GM19351 (cell line): ENCODE measurements at regions not wholly inside any gene's neighbourhood (a gene's known extent, or its start where the extent isn't known, plus 50 kb on each side); places are given as distances from the start of the nearest gene placed in this dataset.

Experiments
- ATAC-seq: cut with Tn5 transposase; IDR thresholded peaks from one replicate; pipeline ENCODE4 v1.9.1; 2021; ENCODE audit warnings: mild to moderate bottlenecking, moderate library complexity; ENCODE audit not compliant: unreplicated experiment

DNA sequence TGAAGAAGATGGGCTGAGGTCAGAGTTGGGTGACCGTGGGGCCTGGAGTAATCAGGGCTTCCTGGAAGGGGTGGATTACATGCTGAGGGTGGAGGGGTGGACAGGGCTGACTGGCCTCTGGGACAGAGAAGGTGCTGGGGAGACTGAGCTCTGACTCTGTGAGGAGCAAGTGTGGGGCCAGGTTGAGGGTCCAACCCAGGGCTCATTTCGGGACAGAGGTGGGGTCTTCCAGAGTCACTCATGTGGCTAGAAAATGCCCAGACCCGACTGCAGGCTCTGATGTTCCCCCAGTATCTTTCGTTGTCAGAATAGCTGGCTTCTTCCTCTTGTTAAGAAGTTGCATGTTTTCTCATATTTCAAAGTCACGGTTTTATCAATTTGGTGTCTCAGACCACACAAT is 311.8 kb downstream of the PTPRU start:
- ATAC-seq: no peak

DNA sequence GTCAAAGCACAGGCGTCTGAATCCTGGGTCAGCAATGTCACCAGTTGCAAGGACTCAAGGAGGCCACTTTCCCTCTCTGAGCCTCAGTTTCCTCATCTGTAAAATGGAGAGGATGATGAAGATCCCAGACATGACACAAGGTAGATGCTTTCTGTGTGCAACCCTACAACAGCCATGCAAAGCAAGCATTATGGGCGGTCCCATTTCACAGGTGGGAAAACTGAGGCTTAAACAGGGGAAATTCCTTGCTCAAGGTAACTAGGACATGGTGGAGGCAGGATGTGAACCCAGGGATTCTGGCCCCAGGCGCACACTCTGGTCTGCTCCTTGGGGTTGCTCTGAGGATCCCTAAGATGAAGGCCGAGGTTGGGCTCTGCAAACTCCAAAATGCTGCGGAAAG is 311.0 kb downstream of the PTPRU start:
- ATAC-seq: no peak

DNA sequence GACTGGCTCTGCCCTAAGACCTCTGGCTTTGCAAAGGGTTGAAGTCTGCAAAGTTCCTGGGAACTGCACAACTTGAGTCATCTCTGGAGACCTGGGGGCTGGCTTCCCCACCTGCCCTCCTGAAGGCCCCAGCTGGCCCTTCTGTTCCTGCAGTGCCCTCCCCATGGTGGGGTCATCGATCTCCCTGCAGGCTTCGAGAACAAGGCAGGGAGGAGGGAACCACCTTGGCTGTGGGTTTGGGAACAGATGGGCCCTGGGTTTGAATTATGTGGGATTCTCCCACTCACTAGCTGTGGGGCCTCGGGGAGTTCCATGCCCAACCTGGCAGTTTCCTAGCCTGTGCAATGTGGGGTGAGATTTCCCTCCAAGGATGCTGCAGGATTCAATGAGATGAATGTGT is 310.2 kb downstream of the PTPRU start:
- no peak for ATAC-seq

DNA sequence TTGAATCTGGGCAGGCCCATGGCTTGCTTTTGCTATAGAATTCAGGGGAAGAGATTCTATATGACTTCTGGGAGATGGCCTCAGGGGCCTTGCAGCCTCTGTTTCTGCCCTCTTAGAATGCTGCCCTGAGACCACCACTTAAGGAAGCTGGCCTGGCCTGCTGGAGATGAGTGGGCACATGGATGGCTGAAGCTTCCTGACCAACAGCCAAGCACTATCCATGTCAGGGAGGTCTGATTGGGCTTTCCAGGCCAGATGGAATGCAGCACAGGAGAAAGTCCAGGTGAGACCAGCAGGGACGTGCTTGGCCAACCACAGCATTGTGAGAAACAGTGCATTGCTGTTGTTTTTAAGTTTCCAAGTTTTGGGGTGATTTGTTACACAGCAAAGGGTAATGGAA is 308.1 kb downstream of the PTPRU start:
- ATAC-seq: no peak

DNA sequence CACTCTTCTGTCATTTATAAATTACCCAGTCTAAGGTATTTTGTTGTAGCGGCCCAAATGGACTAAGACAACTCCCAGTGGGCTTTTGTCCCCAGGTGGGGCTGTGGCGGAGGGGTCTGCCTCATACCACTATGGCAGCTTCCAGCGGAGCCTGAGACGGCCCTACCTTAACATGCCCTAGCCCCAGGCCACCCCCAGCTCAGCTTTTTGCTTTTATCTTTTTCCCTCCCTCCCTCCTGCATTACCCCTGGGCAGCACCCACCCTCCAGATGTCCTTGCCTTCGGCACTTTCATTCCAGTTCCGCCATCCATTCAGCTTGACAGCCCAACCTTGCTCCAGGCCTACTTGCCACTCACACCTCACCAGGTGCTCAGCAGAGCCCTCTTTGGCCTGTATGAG is 307.3 kb downstream of the PTPRU start:
- no peak for ATAC-seq

DNA sequence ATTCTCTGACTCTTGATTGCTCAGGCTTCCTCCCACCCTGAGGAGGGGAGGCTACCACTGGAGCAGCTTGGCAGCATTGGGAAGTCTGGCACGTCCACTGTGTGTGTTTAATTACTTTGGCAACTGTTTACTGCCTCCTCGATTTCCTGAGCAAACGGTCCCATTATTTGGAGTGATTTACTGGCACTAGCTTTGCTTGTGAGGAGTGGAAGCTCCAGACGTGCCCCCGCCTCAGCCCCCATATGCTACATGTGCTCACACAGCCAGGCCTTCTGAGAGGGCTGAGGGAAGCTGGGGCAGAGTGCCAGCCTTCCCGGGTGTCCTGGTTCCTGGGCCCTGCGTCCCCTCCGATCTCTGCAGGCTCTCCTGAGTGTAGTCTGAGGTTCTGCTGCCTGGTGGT is 306.2 kb downstream of the PTPRU start:
- no peak for ATAC-seq

DNA sequence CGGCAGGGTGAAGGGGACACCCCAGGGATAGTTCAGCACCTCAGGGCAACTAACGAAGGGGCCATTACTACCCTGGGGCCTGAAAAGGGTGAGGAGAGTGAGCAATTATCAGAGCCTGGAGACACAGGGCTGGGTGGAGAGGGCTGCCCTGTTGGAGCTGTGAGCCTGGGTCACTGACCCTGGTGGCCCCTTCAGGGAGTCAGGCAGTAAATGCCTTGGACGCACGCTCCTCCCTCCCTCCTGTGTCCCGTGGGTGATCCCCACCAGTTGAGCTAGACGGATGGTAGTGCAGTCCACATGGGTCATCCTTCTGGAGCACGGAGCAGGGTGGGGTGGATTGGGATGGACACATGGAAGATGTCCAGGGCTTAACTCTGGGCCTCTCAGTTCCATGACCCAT is 305.3 kb downstream of the PTPRU start:
- no peak for ATAC-seq

DNA sequence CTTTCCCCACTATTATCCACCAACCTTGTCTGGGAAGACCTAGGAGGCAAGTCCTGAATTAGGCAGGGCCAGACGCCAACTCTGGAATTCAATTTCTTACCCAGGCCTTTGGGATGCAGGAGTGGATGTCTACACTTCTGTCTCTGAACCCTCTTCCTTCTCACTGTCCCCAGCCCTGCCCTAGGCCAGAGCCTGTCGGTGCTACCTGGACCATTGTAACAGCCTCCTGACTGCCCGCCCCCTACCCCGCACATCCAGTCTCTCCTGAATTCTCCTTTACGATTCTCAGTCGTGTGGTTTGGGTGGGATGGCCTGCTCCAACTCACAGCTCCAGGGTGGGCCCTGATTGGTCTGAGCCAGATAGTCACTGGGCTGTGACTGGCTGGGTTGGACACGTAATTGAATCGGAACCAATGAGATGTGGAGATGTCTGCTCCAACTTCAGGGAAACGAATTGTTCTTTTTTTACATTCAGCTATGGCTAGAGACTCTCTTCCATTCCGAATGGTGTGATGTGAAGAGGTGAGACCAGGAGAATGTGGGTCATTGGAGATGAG is 304.6 kb downstream of the PTPRU start:
- no peak for ATAC-seq

DNA sequence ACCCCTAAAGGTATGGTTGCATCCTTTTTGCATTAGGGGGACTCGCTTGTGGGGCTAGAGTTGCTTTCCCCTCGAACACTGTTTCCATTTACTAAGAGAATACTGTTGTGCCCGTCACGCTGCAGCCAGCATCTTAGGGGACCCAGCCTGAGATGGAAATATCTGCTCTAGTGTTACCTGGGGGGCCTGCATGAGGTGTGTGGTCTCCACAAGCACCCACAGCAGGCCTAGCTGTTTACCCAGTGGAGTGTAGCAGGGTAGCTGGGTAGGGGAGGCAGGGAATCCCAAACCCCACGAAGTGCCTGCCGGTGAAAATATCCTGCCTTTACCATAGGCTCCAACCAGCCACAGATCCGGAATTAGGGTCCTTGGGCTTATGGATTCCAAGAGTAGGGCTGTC is 303.6 kb downstream of the PTPRU start:
- no peak for ATAC-seq

DNA sequence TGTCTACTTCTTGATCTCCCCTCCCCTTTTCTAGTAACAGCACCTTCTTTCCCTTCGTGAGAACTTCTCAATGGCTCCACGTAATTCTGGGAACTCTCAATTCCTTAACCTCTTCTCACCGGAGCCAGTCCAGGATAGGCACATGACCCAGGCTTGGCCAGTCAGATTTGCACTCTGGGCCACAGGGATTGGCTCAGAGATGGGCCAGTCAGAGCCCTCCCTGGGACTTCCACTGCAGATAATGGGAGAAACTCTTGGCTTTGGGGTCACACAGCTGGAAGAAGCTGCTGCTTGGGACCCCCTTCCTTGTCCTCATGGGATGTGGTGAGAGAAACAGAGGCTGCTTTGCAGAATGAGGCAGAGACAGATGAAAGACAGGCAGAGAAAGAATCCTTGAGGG is 302.3 kb downstream of the PTPRU start:
- ATAC-seq: no peak

DNA sequence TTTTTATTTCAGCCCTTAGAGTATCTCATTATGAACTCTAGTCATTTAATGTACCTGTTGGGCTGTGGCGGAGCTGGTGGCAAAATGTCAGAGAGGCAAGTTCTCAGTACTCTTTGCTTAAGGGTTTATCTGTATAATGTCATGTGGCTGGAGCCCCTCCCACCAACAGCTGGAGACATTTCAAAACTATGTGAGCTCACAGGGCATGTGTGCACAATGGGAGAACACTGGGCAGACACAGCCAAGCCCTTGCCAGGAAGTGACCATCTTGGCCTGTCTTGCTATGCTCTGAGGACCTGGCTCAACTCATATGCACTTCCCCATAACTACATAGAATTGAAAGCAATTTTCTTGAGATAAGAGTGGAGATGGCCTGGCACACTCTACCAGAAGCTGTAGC is 296.4 kb downstream of the PTPRU start:
- ATAC-seq: no peak

DNA sequence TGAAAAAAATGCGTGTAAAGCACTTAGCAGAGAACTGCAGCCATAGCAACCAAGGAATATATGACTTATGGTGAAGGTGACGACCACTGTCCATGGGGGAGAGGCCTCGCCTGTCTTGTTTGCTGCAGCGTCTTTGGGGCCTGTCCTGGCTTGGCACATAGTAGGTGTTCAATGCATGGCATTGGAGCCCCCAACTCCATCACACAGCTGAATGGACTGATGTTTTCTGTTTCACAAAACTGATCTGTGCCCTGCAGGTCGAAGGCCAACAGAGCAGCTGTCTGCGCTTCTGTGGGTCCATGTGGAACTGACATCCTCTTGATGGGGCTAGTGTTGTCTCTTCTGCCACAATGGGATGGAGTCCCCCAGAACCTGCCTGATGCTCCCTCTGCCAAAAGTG is 296.0 kb downstream of the PTPRU start:
- no peak for ATAC-seq

DNA sequence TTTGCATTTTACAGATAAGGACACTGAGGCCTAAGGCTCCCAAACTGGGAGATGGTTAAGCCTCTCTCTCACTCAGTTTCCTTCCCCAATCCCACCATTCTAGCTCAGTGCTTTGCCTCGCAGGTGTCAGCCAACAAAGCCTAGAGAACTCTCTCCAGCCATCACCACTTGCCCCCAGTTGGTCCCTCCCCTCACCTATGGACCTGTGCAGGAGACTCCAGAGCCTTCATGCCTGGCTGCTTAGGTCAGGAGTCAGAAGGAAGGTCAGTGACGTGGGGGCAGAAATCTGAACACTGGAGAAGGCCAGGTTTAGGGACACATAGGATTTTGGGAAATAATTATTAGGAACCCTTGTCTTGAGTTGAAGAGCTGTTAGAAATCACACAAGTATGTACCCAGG is 295.3 kb downstream of the PTPRU start:
- ATAC-seq: no peak

DNA sequence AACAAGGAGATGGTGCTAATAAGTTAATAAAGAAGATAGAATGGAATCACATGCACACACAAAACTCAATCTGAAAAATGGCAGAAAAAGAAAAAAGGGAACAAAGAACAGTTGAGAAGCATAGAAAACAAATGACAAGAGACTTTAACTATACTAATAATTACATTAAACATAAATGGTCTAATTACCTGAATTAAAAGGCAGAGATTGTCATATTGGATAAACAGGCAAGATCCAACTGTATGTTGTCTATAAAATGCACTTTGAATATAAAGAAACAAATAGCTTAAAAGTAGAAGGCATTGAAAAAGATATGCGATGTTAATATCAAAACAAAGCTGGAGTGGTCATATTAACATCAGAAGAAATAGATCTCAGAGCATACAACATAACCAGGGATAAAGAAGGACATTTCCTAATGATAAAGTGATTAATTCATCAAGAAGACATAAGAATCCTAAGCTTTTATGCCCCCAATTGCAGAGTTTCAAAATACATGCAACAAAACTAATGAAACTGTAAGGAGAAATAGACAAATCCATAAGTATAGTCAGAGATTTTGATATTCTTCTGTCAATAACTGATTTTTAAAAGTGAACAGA is 293.5 kb downstream of the PTPRU start:
- no peak for ATAC-seq

DNA sequence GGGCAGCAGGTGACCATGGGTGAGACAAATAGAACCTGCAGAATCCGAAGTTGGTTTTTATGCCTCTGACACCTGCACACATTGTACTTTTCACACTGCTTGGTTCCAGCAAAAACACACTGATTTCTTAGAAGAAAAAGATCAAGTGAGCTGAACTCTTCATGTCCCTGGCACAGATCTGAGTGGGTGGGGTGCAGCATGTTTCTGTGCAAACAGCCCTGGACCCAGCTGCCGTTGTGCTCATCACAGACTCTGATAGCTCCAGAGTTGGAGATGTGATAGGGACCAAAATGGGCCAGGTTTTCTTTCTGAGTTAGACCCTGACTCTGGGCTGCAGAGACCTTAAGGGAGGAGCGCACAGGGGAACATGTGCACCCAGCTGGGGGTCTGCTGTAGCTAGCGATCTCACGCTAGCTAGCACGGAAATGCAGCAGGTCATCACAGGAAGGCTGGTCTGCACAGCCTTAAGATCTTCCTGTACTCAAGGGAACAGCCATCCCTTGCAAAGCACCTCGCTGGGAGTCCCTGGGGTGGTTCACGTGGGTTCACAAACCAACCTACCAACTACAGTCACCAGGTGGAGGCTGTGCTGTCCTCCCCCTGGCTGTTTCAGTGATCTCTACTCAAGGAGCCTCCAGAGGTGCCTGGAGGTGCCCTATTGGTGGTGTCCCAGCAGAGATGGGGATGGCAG is 291.1 kb downstream of the PTPRU start:
- no peak for ATAC-seq

DNA sequence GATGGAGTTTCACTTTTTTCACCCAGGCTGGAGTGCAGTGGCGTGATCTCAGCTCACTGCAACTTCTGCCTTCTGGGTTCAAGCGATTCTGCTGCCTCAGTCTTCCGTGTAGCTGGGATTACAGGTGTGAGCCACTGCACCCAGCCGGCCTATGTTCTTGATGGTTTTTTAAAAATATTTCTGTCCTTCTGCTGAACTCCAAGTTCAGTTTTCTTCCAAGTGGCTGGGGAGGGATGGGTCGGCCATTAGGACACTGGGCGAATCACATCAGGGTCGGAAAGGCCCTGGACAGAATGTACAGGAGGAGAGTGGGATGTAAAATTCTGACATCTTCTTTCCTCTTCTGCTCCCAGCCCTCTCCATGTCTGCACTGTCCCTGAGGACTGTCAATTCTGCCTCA is 289.6 kb downstream of the PTPRU start:
- ATAC-seq: no peak

DNA sequence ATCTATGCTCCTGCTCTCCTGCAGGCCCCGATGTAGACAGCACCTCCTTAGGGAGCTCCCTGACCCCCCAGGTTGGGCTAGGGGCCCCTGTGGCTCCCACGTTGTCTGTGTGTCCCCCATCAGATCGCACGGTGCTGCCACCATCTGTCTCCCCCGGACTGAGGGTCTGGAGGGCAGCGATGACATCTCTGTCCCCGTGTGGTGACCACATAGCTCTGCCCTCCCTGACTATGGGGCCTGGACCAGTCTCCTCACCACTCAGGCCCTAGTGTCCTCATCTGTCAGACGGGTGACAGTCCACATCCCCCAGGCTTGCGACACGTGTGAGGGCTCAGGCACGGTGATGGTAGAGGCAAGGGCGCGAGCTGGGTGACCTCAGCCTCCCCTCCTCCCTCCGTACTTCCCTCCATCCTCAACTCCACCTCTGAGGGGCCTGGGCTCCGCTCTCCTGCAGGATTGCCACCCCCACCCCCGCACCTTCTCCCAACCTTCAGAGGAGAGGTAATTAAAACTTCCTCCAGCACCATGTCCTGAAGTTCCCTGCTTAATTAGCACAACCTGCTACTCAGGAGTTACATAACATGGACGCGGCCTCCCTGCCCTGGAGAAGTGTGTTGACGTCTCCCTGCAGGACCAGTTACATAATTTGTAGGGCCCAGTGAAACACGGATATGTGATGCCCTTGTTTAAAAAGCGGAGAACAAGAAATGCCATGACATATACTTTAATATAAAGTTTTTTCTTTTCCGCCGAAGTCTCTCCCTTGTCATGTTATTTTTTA is 288.2 kb downstream of the PTPRU start:
- no peak for ATAC-seq

DNA sequence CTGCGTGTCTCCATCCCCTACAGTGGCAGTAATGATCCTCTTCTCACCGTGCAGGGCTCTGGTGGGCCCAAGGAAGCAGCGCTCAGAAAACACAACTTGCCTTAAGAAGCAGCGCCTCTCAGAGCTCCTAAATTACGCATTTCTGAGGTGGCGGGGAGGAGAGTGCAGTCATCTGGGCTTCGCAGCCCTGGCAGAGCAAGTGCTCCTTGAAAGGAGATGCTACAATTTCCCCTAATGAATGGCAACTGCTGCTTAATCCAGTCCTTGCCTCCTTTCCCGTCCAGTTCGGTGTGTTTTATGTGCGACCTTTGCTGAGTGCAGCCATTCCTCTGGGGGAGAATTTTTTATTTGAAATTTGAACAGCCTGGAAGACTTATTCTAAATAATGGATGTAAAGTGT is 287.3 kb downstream of the PTPRU start:
- no peak for ATAC-seq

DNA sequence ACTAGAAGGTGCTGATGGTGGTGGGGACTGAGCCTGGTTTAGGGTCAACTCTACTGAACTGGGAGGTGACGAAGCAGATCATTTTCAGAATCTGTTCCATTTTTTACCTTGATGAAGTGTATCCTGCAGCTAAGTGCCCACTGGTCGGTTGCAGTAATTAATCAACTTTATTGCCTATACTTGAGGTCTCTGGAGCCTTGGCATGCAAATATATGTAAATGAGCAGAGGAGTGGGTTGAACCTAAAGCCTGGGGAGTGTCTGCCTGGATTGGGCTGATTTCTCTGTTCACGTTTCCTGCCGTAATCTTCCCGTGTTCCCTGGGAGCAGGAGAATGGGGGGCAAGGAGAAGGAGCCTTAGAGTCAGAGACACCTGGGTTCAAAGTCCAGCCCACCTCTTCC is 286.8 kb downstream of the PTPRU start:
- ATAC-seq: no peak

DNA sequence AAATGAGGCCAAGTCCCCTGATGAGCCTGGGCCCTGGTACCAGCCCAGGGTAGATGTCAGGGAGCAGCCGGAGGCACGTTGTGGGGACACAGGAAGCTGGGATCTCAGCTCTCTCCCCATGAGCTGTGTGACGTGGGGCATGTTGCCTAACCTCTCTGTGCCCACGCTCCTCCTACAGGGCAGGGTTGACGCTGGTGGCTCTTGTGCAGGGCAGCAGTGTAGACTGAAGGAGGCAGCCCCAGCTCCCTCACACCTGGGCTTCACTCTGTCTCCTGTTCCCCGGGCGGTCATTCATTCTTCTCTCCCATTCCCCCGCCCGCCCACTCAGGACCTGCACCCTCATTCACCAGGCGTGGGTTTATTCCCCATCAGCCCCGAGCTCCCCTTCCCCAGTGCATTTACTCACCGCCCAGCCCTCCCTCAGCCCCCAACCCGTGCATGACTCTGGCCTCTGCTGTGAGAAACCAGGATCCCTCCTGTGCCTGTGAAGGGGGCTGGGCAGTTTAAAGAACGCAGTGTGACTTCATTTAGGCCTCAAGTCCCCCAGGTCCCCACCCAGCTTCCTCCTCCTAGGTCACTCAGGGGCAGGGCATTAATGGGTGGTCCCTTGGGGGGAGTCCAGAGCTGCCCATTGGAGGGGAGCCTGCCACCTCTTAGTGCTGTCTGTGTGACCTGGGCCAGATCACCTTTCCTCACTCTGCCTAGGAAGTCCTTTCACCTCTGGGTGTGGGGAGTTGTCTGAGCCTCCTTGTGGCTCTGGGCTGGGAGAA is 285.7 kb downstream of the PTPRU start:
- ATAC-seq: no peak

DNA sequence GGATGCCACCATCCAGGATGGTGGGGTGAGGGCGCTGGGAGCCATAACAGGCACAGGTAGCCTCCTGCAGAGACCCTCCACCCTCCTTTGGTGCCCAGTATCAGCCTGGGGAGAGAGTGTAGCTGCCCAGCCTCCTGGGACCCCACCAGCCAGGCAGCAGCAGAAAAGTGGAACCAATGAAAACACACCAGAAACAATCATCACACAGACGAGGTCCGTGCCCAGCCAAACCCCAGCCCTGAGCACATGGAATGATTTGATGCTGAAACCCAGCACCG is 285.1 kb downstream of the PTPRU start:
- no peak for ATAC-seq
